Uterus (tissue), 2 donors: ENCODE measurements at regions not wholly inside any gene's neighbourhood (a gene's known extent, or its start where the extent isn't known, plus 50 kb on each side); places are given as distances from the start of the nearest gene placed in this dataset.

Experiments used
- POLR2A ChIP-seq, 2 donors: fragments of 450-650 bp; IDR thresholded peaks; one replicate each; pipeline ENCODE4 v1.6.1; 2016; ENCODE audit warnings: antibody characterized with exemption in 2 of 2, mild to moderate bottlenecking in 1 of 2, moderate library complexity in 1 of 2
- TF ChIP-seq, protein P1 (sequence below), 4 experiments: fragments of 200-600 bp in 2 of 4; fragments of 450-650 bp in 2 of 4; sonication (generic) in 2 of 4; IDR thresholded peaks; one replicate each; pipeline ENCODE4 v1.5.1; 2016 to 2019; ENCODE audit warnings: antibody characterized with exemption in 4 of 4, mild to moderate bottlenecking in 2 of 4, moderate library complexity in 1 of 4

DNA sequence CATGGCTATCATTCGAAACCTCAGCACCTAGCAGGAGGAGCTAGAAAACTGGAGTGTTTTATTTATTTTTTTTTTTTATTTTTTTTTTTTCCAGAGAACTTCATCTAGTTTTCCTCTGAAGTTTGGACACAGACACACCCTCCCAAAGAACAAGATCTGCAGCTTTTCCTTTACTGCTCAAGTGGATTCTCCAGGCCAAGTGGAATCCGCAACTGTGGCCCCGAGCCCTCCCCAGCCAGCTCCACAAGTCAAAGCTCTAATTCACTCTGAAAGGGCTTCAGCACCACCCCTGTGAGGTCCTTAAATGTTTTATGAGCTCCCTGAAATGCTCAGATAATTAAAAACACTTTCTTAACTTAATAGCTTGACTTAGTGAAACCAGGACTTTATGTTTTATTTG lies 332.1 kb upstream of the DYNLRB2 start:
- TF ChIP-seq, protein P1, sequence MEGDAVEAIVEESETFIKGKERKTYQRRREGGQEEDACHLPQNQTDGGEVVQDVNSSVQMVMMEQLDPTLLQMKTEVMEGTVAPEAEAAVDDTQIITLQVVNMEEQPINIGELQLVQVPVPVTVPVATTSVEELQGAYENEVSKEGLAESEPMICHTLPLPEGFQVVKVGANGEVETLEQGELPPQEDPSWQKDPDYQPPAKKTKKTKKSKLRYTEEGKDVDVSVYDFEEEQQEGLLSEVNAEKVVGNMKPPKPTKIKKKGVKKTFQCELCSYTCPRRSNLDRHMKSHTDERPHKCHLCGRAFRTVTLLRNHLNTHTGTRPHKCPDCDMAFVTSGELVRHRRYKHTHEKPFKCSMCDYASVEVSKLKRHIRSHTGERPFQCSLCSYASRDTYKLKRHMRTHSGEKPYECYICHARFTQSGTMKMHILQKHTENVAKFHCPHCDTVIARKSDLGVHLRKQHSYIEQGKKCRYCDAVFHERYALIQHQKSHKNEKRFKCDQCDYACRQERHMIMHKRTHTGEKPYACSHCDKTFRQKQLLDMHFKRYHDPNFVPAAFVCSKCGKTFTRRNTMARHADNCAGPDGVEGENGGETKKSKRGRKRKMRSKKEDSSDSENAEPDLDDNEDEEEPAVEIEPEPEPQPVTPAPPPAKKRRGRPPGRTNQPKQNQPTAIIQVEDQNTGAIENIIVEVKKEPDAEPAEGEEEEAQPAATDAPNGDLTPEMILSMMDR (IDR thresholded peaks at IDR 0.05): no peak
- TF ChIP-seq POLR2A (IDR thresholded peaks at IDR 0.05): no peak
